GM23338 (cell line): ENCODE measurements at regions not wholly inside any gene's neighbourhood (a gene's known extent, or its start where the extent isn't known, plus 50 kb on each side); places are given as distances from the start of the nearest gene placed in this dataset.

Experiments used
- EZH2 ChIP-seq: fragments of 200-600 bp; sonication (generic); IDR thresholded peaks from one replicate; pipeline ENCODE4 v1.8.0; 2017; ENCODE audit warnings: antibody characterized with exemption, mild to moderate bottlenecking, low read depth; ENCODE audit not compliant: unreplicated experiment
- EZH2phosphoT487 ChIP-seq: fragments of 200-600 bp; sonication (generic); IDR thresholded peaks from one replicate; pipeline ENCODE4 v1.8.1; 2018; ENCODE audit warnings: antibody characterized with exemption; ENCODE audit not compliant: unreplicated experiment
- JUNB ChIP-seq: IDR thresholded peaks from one replicate; pipeline ENCODE4 v1.6.1; 2016; ENCODE audit warnings: antibody characterized with exemption; ENCODE audit not compliant: unreplicated experiment
- POLR2AphosphoS5 ChIP-seq: IDR thresholded peaks from 2 replicates; pipeline ENCODE4 v1.6.1; 2016; ENCODE audit warnings: antibody characterized with exemption, low read depth
- STAT1 ChIP-seq: IDR thresholded peaks from one replicate; pipeline ENCODE4 v1.6.1; 2016; ENCODE audit warnings: antibody characterized with exemption; ENCODE audit not compliant: unreplicated experiment
- TF ChIP-seq, protein P1 (sequence below), 2 experiments: fragments of 200-600 bp in 1 of 2; sonication (generic) in 1 of 2; conservative IDR thresholded peaks; 2 replicates each; pipeline versions ENCODE4 v1.5.1 to v1.6.1; 2016 to 2017; ENCODE audit warnings: antibody characterized with exemption in 2 of 2, low read depth in 2 of 2, mild to moderate bottlenecking in 2 of 2, moderate library complexity in 1 of 2
- TF ChIP-seq, protein P2 (sequence below): IDR thresholded peaks from one replicate; pipeline ENCODE4 v1.6.1; 2018; ENCODE audit warnings: antibody characterized with exemption; ENCODE audit not compliant: unreplicated experiment

DNA sequence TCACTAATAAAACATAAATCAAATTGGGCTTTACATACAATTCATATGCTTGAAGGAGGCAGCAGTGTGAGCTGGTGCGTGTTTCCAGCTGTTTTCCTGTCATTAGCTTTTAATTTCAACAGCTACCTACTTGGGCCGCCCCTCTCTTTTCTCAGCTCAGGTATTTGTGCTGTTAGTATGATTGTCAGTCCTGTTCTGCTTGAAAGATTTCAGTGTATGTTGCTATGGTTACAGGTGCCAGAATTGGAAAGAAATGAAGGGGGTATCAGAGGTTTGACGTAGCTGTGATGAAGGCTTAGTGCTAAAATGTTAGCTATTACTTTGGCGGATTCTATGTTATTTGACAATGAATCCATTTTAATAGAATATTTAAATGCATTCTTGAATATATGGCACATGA, 440.3 kb downstream of the ZIC3 start:
- TF ChIP-seq, protein P1, sequence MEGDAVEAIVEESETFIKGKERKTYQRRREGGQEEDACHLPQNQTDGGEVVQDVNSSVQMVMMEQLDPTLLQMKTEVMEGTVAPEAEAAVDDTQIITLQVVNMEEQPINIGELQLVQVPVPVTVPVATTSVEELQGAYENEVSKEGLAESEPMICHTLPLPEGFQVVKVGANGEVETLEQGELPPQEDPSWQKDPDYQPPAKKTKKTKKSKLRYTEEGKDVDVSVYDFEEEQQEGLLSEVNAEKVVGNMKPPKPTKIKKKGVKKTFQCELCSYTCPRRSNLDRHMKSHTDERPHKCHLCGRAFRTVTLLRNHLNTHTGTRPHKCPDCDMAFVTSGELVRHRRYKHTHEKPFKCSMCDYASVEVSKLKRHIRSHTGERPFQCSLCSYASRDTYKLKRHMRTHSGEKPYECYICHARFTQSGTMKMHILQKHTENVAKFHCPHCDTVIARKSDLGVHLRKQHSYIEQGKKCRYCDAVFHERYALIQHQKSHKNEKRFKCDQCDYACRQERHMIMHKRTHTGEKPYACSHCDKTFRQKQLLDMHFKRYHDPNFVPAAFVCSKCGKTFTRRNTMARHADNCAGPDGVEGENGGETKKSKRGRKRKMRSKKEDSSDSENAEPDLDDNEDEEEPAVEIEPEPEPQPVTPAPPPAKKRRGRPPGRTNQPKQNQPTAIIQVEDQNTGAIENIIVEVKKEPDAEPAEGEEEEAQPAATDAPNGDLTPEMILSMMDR (conservative IDR thresholded peaks at IDR 0.05; ENCODE audit: low read depth in 2 of 2), result no peak
- TF ChIP-seq POLR2AphosphoS5, result no peak
- no peak for TF ChIP-seq EZH2
- TF ChIP-seq, protein P2, sequence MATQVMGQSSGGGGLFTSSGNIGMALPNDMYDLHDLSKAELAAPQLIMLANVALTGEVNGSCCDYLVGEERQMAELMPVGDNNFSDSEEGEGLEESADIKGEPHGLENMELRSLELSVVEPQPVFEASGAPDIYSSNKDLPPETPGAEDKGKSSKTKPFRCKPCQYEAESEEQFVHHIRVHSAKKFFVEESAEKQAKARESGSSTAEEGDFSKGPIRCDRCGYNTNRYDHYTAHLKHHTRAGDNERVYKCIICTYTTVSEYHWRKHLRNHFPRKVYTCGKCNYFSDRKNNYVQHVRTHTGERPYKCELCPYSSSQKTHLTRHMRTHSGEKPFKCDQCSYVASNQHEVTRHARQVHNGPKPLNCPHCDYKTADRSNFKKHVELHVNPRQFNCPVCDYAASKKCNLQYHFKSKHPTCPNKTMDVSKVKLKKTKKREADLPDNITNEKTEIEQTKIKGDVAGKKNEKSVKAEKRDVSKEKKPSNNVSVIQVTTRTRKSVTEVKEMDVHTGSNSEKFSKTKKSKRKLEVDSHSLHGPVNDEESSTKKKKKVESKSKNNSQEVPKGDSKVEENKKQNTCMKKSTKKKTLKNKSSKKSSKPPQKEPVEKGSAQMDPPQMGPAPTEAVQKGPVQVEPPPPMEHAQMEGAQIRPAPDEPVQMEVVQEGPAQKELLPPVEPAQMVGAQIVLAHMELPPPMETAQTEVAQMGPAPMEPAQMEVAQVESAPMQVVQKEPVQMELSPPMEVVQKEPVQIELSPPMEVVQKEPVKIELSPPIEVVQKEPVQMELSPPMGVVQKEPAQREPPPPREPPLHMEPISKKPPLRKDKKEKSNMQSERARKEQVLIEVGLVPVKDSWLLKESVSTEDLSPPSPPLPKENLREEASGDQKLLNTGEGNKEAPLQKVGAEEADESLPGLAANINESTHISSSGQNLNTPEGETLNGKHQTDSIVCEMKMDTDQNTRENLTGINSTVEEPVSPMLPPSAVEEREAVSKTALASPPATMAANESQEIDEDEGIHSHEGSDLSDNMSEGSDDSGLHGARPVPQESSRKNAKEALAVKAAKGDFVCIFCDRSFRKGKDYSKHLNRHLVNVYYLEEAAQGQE, result no peak
- no peak for TF ChIP-seq EZH2phosphoT487
- TF ChIP-seq JUNB, result no peak
- no peak for TF ChIP-seq STAT1
